H1 (cell line): ENCODE measurements at regions not wholly inside any gene's neighbourhood (a gene's known extent, or its start where the extent isn't known, plus 50 kb on each side); places are given as distances from the start of the nearest gene placed in this dataset.

Source experiments
- CEBPB ChIP-seq: IDR thresholded peaks from 2 replicates; pipeline ENCODE4 v1.6.1; 2012; ENCODE audit warnings: low read depth, low read length
- CTBP2 ChIP-seq: IDR thresholded peaks from 2 replicates; pipeline ENCODE4 v1.7.0; 2011; ENCODE audit warnings: borderline replicate concordance, mild to moderate bottlenecking, moderate library complexity, mixed read lengths, low read length; ENCODE audit not compliant: insufficient read depth, insufficient read length
- EGR1 ChIP-seq: IDR thresholded peaks from 2 replicates; pipeline ENCODE4 v1.6.1; 2011; ENCODE audit warnings: low read depth, low read length, borderline replicate concordance
- POLR2AphosphoS5 ChIP-seq: IDR thresholded peaks from 2 replicates; pipeline ENCODE4 v1.6.1; 2011; ENCODE audit warnings: low read depth, low read length
- SIX5 ChIP-seq: IDR thresholded peaks from 2 replicates; pipeline ENCODE4 v1.6.1; 2011; ENCODE audit warnings: mild to moderate bottlenecking, low read depth, low read length
- TF ChIP-seq, protein P1 (sequence below): IDR thresholded peaks from 2 replicates; pipeline ENCODE4 v1.6.1; 2011; ENCODE audit warnings: low read depth, mild to moderate bottlenecking, low read length; ENCODE audit not compliant: insufficient read depth

- no peak for TF ChIP-seq CEBPB
- TF ChIP-seq POLR2AphosphoS5, result no peak
- no peak for TF ChIP-seq SIX5
- no peak for TF ChIP-seq EGR1
- TF ChIP-seq CTBP2, result no peak
- TF ChIP-seq, protein P1, sequence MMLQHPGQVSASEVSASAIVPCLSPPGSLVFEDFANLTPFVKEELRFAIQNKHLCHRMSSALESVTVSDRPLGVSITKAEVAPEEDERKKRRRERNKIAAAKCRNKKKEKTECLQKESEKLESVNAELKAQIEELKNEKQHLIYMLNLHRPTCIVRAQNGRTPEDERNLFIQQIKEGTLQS, result no peak
- TF ChIP-seq, all 59 proteins: peak for 2
Observed at GRCh38 chr13:72424059-72424458, 303.4 kb downstream of the MZT1 start (continued).
